AG04449 (cell line): ENCODE measurements at regions not wholly inside any gene's neighbourhood (a gene's known extent, or its start where the extent isn't known, plus 50 kb on each side); places are given as distances from the start of the nearest gene placed in this dataset.

Experiments
- CTCF ChIA-PET: fragments of 350-600 bp; formaldehyde crosslinking; extraction: SDS; loops from one replicate; lab custom pipeline; 2021; ENCODE audit warnings: antibody characterized with exemption; lab: Yijun Ruan, JAX
- POLR2A ChIA-PET: fragments of 400-600, 350-600 bp; formaldehyde crosslinking; extraction: SDS; loops from one replicate; lab custom pipeline; 2020; ENCODE audit warnings: antibody characterized with exemption, inconsistent platforms; lab: Yijun Ruan, JAX
- DNase-seq: peaks from one replicate; pipeline ENCODE4 v3.0.0-alpha.2; 2010; ENCODE audit warnings: low read depth, low spot score
- H3K4me3 ChIP-seq: 2 replicates; pipeline ENCODE4 v1.5.1; 2011; ENCODE audit warnings: low read depth, mild to moderate bottlenecking, control low read depth, low read length
- TF ChIP-seq, protein P1 (sequence below): IDR thresholded peaks from one replicate; pipeline ENCODE4 v1.5.1; 2011; ENCODE audit warnings: mild to moderate bottlenecking, moderate library complexity, low read length, control low read depth, inconsistent platforms; ENCODE audit not compliant: insufficient read depth; ENCODE audit errors: missing control alignments

DNA sequence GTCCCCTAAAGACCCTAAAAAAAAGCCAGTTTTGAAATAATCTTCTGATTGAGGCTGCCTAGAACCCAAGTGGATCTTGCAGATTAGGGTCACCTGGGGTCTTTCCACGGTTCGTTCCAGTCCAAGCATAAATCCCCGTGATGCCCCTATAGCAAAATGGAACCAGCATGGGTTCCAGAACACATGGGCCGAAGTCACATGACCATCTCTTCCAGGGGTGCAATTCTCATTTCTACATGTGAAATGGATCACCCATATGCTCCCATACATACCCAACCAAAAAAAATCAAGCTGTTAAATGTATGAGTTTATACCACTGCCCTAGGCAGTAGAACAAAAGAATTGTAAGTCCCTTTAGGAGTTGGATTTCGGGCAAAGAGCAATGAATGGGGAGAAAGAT, 245.4 kb downstream of the SKIDA1 start:
- H3K4me3 ChIP-seq: no peak overlapping the region
- CTCF ChIA-PET: interaction anchor here (1.0 to 7.1 kb wide), 21 partner anchors 11 to 674 kb away, joined by 3 to 125 read pairs (median 4); no protein-coding TSS in a partner anchor
- TF ChIP-seq, protein P1, sequence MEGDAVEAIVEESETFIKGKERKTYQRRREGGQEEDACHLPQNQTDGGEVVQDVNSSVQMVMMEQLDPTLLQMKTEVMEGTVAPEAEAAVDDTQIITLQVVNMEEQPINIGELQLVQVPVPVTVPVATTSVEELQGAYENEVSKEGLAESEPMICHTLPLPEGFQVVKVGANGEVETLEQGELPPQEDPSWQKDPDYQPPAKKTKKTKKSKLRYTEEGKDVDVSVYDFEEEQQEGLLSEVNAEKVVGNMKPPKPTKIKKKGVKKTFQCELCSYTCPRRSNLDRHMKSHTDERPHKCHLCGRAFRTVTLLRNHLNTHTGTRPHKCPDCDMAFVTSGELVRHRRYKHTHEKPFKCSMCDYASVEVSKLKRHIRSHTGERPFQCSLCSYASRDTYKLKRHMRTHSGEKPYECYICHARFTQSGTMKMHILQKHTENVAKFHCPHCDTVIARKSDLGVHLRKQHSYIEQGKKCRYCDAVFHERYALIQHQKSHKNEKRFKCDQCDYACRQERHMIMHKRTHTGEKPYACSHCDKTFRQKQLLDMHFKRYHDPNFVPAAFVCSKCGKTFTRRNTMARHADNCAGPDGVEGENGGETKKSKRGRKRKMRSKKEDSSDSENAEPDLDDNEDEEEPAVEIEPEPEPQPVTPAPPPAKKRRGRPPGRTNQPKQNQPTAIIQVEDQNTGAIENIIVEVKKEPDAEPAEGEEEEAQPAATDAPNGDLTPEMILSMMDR: no peak
- no peak for DNase-seq
- POLR2A ChIA-PET: no interaction called here

- H3K4me3 ChIP-seq: no peak overlapping the region
- TF ChIP-seq, protein P1: no peak
- ChIA-PET CTCF (interaction anchor here (0.7 to 7.1 kb wide), 44 partner anchors 8 to 705 kb away, joined by 3 to 125 read pairs (median 4); no protein-coding TSS in a partner anchor), POLR2A (interaction anchor here (0.5 to 1.3 kb wide), 3 partner anchors 216 to 236 kb away, joined by 3 read pairs; no protein-coding TSS in a partner anchor)
- no peak for DNase-seq
These were observed 246.3 kb downstream of the SKIDA1 start for GRCh38 chr10:21279217-21279575.

DNA sequence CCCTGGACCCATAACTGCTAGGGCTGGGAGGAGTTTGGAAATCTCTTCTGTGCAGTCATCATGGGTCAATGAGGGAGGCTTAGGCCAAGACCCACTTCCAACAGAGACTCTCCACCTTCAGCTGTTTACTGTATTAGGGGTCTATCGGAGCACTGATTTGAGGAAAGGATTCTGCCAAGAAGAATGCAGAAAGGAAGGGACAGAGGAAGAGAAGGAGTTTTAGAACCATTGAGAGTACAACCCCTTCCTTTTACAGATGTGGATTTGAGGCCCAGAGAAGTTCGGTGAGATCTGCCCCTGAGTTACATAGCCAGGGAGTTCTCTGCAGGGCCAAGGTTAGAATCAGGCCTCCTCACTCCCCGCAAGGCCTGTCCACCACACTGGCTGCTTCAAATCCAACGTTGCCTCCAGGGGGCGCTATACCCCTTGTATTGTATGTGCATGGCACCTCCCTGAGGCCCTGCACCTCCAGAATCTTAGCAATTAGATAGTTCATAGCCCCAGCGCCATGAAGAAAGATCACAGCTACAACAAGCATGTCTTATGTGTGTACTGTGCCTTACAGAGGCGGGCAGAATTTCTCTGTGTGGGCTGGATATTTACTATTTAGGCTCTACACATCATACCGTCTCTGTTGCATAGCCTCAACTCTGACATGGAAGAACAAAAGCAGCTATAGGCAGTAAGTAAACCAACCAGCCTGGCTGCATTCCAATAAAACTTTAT, 246.8 kb downstream of the SKIDA1 start:
- no peak overlapping the region for H3K4me3 ChIP-seq
- peak; percentile 69 for DNase-seq
- ChIA-PET CTCF (interaction anchor here (0.5 to 7.1 kb wide), 51 partner anchors 8 to 706 kb away, joined by 3 to 125 read pairs (median 4); no protein-coding TSS in a partner anchor), POLR2A (interaction anchor here (0.7 to 1.3 kb wide), 2 partner anchors 218 to 237 kb away, joined by 3 read pairs; no protein-coding TSS in a partner anchor)
- TF ChIP-seq, protein P1: peak; percentile 87

DNA sequence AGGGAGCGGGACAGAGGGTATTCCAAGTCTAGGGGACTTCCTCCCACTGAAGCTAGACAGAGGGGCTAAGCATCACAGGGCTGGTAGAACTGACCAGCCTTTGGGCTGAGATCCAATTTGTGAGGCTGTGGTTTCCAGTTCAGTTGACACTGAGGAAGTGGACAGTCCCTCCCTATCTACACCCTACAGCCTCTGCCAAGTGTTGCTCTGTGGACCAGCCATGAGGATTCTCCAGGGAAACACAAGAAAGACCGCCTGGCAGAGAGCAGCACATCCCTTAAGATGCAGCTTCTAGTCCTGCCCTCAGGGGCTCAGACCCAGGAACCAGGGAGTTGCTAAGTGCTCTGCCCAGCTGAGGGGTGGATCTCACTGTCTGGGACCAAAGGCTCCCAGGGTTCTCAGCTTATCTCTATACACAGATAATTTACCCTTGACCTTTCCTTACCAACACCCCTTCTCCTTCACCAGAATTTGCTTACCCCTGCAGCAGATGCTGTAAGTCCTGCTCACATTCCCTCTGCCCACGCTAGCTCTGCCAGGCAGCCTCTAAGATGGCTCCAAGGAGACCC, 252.0 kb downstream of the SKIDA1 start:
- ChIA-PET POLR2A (no interaction called here), CTCF (interaction anchor here (0.6 to 8.3 kb wide), 4 partner anchors 32 to 199 kb away, joined by 3 to 90 read pairs (median 4); no protein-coding TSS in a partner anchor)
- H3K4me3 ChIP-seq: no peak overlapping the region
- no peak for DNase-seq
- TF ChIP-seq, protein P1: no peak

GRCh38 chr10:21272643-21273399, 252.7 kb downstream of the SKIDA1 start:
- H3K4me3 ChIP-seq: no peak overlapping the region
- ChIA-PET POLR2A (no interaction called here), CTCF (interaction anchor here (0.6 to 8.3 kb wide), 6 partner anchors 32 to 223 kb away, joined by 3 to 90 read pairs (median 3); no protein-coding TSS in a partner anchor)
- TF ChIP-seq, protein P1: no peak
- no peak for DNase-seq
